ENCODE measurements at regions not wholly inside any gene's neighbourhood (a gene's known extent, or its start where the extent isn't known, plus 50 kb on each side); places are given as distances from the start of the nearest gene placed in this dataset.

DNA sequence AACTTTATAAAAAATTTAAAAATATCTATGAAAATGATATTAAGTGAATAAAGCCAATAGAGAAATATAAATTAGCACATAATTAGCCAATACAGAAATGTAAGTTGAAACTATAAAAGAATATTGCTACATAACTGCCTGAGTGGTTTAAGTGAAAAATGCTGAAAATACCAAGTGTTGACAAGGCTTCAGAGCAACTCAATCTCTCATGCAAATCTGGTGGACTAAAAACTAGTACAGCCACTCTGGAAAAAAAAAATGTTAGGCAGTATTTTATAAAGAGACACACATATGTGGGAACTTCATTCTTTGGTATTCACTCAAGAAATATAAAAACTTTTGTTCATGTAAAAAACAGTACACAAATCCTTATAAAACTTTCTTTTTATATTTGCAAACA lies 833.7 kb upstream of the ROBO1 start:
- in situ Hi-C loops (cut with MboI) (no loop called here), intact Hi-C loops (cut with micrococcal nuclease) (no loop called here)
- Histone ChIP-seq H3K9me3 (replicated peaks; ENCODE audit: control insufficient read depth, insufficient read depth, low read depth, low read length) (no peaks in the 10 kb centered on the region), H3K4me2 (ENCODE audit: insufficient read depth, low read length) (no peak overlapping the region), H3K79me2 (ENCODE audit: control insufficient read depth, insufficient read depth, low read length) (no peaks in the 10 kb centered on the region), H3K9ac (ENCODE audit: insufficient read depth in 1 of 2, low read depth in 2 of 2, low read length in 2 of 2) (no peak overlapping the region), H3K36me3 (ENCODE audit: control insufficient read depth, insufficient read depth, low read length) (no peaks in the 10 kb centered on the region), H3K27me3 (ENCODE audit: control insufficient read depth in 2 of 2, insufficient read depth in 2 of 2, low read length in 2 of 2) (no peaks in the 10 kb centered on the region), H3K4me1 (replicated peaks in 1 of 2; ENCODE audit: control insufficient read depth in 2 of 2, insufficient read depth in 2 of 2, low read length in 2 of 2) (no peaks in the 10 kb centered on the region), H3K4me3 (no peak overlapping the region), H3K27ac (ENCODE audit: extremely low read depth, low read depth, low read length) (no peak overlapping the region), H3K9me1 (ENCODE audit: control insufficient read depth, insufficient read depth, low read length) (no peaks in the 10 kb centered on the region), H4K20me1 (replicated peaks; ENCODE audit: control insufficient read depth, insufficient read depth, low read length) (no peaks in the 10 kb centered on the region), H2AFZ (ENCODE audit: low read depth, low read length) (no peak overlapping the region)
- DNase-seq (ENCODE audit: extremely low read depth in 1 of 4, low spot score in 3 of 4) (no peak), ATAC-seq (no peak), FAIRE-seq (no peak)
- ChIA-PET CTCF (ENCODE audit: low intra/inter-chr PET ratio) (no interaction called here), POLR2A (no interaction called here)
- BruUV-seq (replicated peaks) = no TSS peak
- TF ChIP-seq YBX1 (IDR thresholded peaks at IDR 0.05) = no peak
- TF ChIP-seq, protein P1, sequence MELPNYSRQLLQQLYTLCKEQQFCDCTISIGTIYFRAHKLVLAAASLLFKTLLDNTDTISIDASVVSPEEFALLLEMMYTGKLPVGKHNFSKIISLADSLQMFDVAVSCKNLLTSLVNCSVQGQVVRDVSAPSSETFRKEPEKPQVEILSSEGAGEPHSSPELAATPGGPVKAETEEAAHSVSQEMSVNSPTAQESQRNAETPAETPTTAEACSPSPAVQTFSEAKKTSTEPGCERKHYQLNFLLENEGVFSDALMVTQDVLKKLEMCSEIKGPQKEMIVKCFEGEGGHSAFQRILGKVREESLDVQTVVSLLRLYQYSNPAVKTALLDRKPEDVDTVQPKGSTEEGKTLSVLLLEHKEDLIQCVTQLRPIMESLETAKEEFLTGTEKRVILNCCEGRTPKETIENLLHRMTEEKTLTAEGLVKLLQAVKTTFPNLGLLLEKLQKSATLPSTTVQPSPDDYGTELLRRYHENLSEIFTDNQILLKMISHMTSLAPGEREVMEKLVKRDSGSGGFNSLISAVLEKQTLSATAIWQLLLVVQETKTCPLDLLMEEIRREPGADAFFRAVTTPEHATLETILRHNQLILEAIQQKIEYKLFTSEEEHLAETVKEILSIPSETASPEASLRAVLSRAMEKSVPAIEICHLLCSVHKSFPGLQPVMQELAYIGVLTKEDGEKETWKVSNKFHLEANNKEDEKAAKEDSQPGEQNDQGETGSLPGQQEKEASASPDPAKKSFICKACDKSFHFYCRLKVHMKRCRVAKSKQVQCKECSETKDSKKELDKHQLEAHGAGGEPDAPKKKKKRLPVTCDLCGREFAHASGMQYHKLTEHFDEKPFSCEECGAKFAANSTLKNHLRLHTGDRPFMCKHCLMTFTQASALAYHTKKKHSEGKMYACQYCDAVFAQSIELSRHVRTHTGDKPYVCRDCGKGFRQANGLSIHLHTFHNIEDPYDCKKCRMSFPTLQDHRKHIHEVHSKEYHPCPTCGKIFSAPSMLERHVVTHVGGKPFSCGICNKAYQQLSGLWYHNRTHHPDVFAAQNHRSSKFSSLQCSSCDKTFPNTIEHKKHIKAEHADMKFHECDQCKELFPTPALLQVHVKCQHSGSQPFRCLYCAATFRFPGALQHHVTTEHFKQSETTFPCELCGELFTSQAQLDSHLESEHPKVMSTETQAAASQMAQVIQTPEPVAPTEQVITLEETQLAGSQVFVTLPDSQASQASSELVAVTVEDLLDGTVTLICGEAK (IDR thresholded peaks at IDR 0.05) = no peak
- TF ChIP-seq, protein P1 (CRISPR knock-in tag; IDR thresholded peaks at IDR 0.05) = no peak
- TF ChIP-seq RNF2 (IDR thresholded peaks at IDR 0.05) = no peak

Measured in K562 (cell line).